SK-N-SH (cell line): ENCODE measurements at regions not wholly inside any gene's neighbourhood (a gene's known extent, or its start where the extent isn't known, plus 50 kb on each side); places are given as distances from the start of the nearest gene placed in this dataset.

Source experiments
- CTCF ChIA-PET: fragments of 300-600, 350-600 bp; formaldehyde crosslinking; extraction: SDS; loops from one replicate; lab custom pipeline; 2021; lab: Yijun Ruan, JAX
- POLR2A ChIA-PET: fragments of 350-600 bp; sonication (Branson Sonifier 250); formaldehyde crosslinking; extraction: SDS; loops from one replicate; lab custom pipeline; 2020; ENCODE audit warnings: antibody characterized with exemption, inconsistent platforms; lab: Yijun Ruan, JAX
- DNase-seq: peaks from one replicate; pipeline ENCODE4 v3.0.0; 2012
- H2AFZ ChIP-seq: fragments of 200-600 bp; sonication (generic); 2 replicates; pipeline ENCODE4 v1.8.1; 2016; ENCODE audit warnings: antibody characterized with exemption, mild to moderate bottlenecking, low read depth
- H3F3A ChIP-seq: fragments of 200-600 bp; sonication (generic); replicated peaks from 2 replicates; pipeline ENCODE3; 2016; ENCODE audit warnings: antibody characterized with exemption, mild to moderate bottlenecking; ENCODE audit not compliant: insufficient read depth
- H3K27ac ChIP-seq, 2 experiments: fragments of 200-500 bp in 1 of 2; fragments of 200-600 bp in 1 of 2; sonication (Bioruptor generic) in 1 of 2; sonication (generic), shearing (Covaris generic) in 1 of 2; 2 replicates each; pipeline versions ENCODE4 v1.5.1 to v1.6.1; 2014 to 2016; ENCODE audit warnings: low read depth in 2 of 2, inconsistent platforms in 1 of 2, low read length in 1 of 2, mild to moderate bottlenecking in 1 of 2, mixed read lengths in 1 of 2
- H3K27me3 ChIP-seq: fragments of 200-600 bp; sonication (generic), shearing (Covaris generic); 2 replicates; pipeline ENCODE4 v1.6.1; 2016; ENCODE audit warnings: mixed run types; ENCODE audit not compliant: insufficient read depth
- H3K36me3 ChIP-seq, 2 experiments: fragments of 200-500 bp in 1 of 2; fragments of 200-600 bp in 1 of 2; sonication (Bioruptor generic) in 1 of 2; sonication (generic) in 1 of 2; replicated peaks in 1 of 2; 2 replicates each; pipeline versions ENCODE3 to v1.5.1; 2014 to 2016; ENCODE audit warnings: low read length in 1 of 2, mild to moderate bottlenecking in 1 of 2; ENCODE audit not compliant: insufficient read depth in 2 of 2, control insufficient read depth in 1 of 2
- H3K4me1 ChIP-seq, 2 experiments: fragments of 200-500 bp in 1 of 2; fragments of 200-600 bp in 1 of 2; sonication (Bioruptor generic) in 1 of 2; sonication (generic), shearing (Covaris generic) in 1 of 2; 2 replicates each; pipeline versions ENCODE4 v1.5.1 to v1.6.1; 2014 to 2016; ENCODE audit warnings: low read depth in 1 of 2, low read length in 1 of 2, mixed run types in 1 of 2; ENCODE audit not compliant: insufficient read depth in 2 of 2, control insufficient read depth in 1 of 2
- H3K4me2 ChIP-seq: fragments of 200-600 bp; sonication (generic), shearing (Covaris generic); 2 replicates; pipeline ENCODE4 v1.6.1; 2017; ENCODE audit warnings: mixed run types
- H3K4me3 ChIP-seq, 2 experiments: fragments of 200-500 bp in 1 of 2; fragments of 200-600 bp in 1 of 2; sonication (Bioruptor generic) in 1 of 2; sonication (generic), shearing (Covaris generic) in 1 of 2; 2 replicates each; pipeline versions ENCODE4 v1.5.1 to v1.8.1; 2014 to 2016; ENCODE audit warnings: low read depth in 2 of 2, inconsistent platforms in 1 of 2, low read length in 1 of 2, mild to moderate bottlenecking in 1 of 2, mixed read lengths in 1 of 2, moderate library complexity in 1 of 2
- H3K79me2 ChIP-seq: fragments of 200-600 bp; sonication (generic); 2 replicates; pipeline ENCODE4 v1.8.1; 2017; ENCODE audit warnings: mild to moderate bottlenecking; ENCODE audit not compliant: insufficient read depth
- H3K9ac ChIP-seq: fragments of 200-600 bp; sonication (generic); 2 replicates; pipeline ENCODE4 v1.6.1; 2017; ENCODE audit warnings: mixed run types
- H3K9me2 ChIP-seq: fragments of 200-600 bp; sonication (generic); 2 replicates; pipeline ENCODE4 v1.6.1; 2017; ENCODE audit warnings: mixed run types
- H3K9me3 ChIP-seq: fragments of 200-600 bp; sonication (generic); 2 replicates; pipeline ENCODE4 v1.6.1; 2017; ENCODE audit warnings: mixed run types, mild to moderate bottlenecking, moderate library complexity
- H4K20me1 ChIP-seq: fragments of 200-600 bp; sonication (generic); 2 replicates; pipeline ENCODE4 v1.6.1; 2017; ENCODE audit warnings: mild to moderate bottlenecking, mixed run types; ENCODE audit not compliant: insufficient read depth
- CHD2 ChIP-seq: fragments of 150-350 bp; IDR thresholded peaks from 2 replicates; pipeline ENCODE4 v1.6.1; 2018; ENCODE audit warnings: low read length; ENCODE audit not compliant: partially characterized antibody
- EP300 ChIP-seq, 2 experiments: IDR thresholded peaks; 2 replicates each; pipeline versions ENCODE4 v1.4.0 to v1.6.1; 2012; ENCODE audit warnings: borderline replicate concordance in 1 of 2, low read depth in 1 of 2, low read length in 1 of 2
- EZH2phosphoT487 ChIP-seq: fragments of 200-600 bp; sonication (generic); IDR thresholded peaks from 2 replicates; pipeline ENCODE4 v1.6.1; 2017; ENCODE audit warnings: low read depth, mixed run types, mild to moderate bottlenecking, antibody characterized with exemption, moderate library complexity, borderline replicate concordance
- FOXJ3 ChIP-seq: sonication (generic); formaldehyde crosslinking; IDR thresholded peaks from 2 replicates; pipeline ENCODE4 v1.5.1; 2020; ENCODE audit warnings: mild to moderate bottlenecking, missing genetic modification reagents
- GATA2 ChIP-seq: sonication (generic); formaldehyde crosslinking; IDR thresholded peaks from 2 replicates; pipeline ENCODE4 v1.5.0; 2020; ENCODE audit warnings: mild to moderate bottlenecking, missing genetic modification reagents
- IRF3 ChIP-seq: fragments of 150-350 bp; IDR thresholded peaks from 2 replicates; pipeline ENCODE4 v1.6.1; 2016; ENCODE audit warnings: mild to moderate bottlenecking, low read depth, low read length
- MEF2A ChIP-seq: IDR thresholded peaks from 2 replicates; pipeline ENCODE4 v1.4.0; 2012; ENCODE audit warnings: low read depth, borderline replicate concordance
- MXI1 ChIP-seq: IDR thresholded peaks from 2 replicates; pipeline ENCODE4 v1.6.1; 2012; ENCODE audit warnings: mild to moderate bottlenecking, low read depth, low read length, improper control_type of control experiment
- NRF1 ChIP-seq: IDR thresholded peaks from 2 replicates; pipeline ENCODE4 v1.6.1; 2012; ENCODE audit warnings: low read depth, mild to moderate bottlenecking, low read length
- PBX3 ChIP-seq: IDR thresholded peaks from 2 replicates; pipeline ENCODE4; 2012
- RFX5 ChIP-seq: IDR thresholded peaks from 2 replicates; pipeline ENCODE4 v1.6.1; 2012; ENCODE audit warnings: mild to moderate bottlenecking, improper control_type of control experiment, low read length
- RXRA ChIP-seq: IDR thresholded peaks from 2 replicates; pipeline ENCODE4 v1.4.0; 2012; ENCODE audit warnings: low read depth, mild to moderate bottlenecking, borderline replicate concordance
- SIN3A ChIP-seq: IDR thresholded peaks from 2 replicates; pipeline ENCODE4 v1.6.1; 2012; ENCODE audit warnings: low read depth, mild to moderate bottlenecking, low read length, moderate library complexity, borderline replicate concordance
- SMC3 ChIP-seq: IDR thresholded peaks from 2 replicates; pipeline ENCODE4 v1.6.1; 2012; ENCODE audit warnings: low read depth, low read length, improper control_type of control experiment
- TAF1 ChIP-seq: IDR thresholded peaks from 2 replicates; pipeline ENCODE4 v1.6.1; 2012; ENCODE audit warnings: low read depth, mild to moderate bottlenecking, low read length, moderate library complexity, borderline replicate concordance
- USF1 ChIP-seq: IDR thresholded peaks from 2 replicates; pipeline ENCODE4 v1.4.0; 2012; ENCODE audit warnings: low read depth, borderline replicate concordance
- USF2 ChIP-seq: fragments of 150-350 bp; IDR thresholded peaks from 2 replicates; pipeline ENCODE4 v1.6.1; 2017; ENCODE audit warnings: antibody characterized with exemption, low read length, low read depth, borderline replicate concordance
- WGBS: methylation state at CpG from one replicate; pipeline ENCODE4 v1.1.6; 2017; ENCODE audit warnings: low lambda C conversion rate; 5-methylcytosine and 5-hydroxymethylcytosine counted together

GRCh38 chr12:63416788-63417187, 251.5 kb downstream of the DPY19L2 start:
- no peak for DNase-seq
- ChIA-PET POLR2A (no interaction called here), CTCF (no interaction called here)
- Histone ChIP-seq H3K79me2 (no peaks in the 10 kb centered on the region), H3K36me3 (no peaks in the 10 kb centered on the region), H4K20me1 (no peaks in the 10 kb centered on the region), H2AFZ (no peak overlapping the region), H3K27me3 (no peaks in the 10 kb centered on the region), H3K4me2 (no peak overlapping the region), H3K27ac (no peak overlapping the region), H3K9me3 (no peaks in the 10 kb centered on the region), H3K4me1 (no peaks in the 10 kb centered on the region), H3F3A (no peaks in the 10 kb centered on the region), H3K4me3 (no peak overlapping the region), H3K9me2 (no peaks in the 10 kb centered on the region), H3K9ac (no peak overlapping the region)
- TF ChIP-seq TAF1 = no peak
- no peak for TF ChIP-seq NRF1
- no peak for TF ChIP-seq CHD2
- TF ChIP-seq FOXJ3 (CRISPR knock-in tag) = no peak
- TF ChIP-seq SIN3A = no peak
- no peak for TF ChIP-seq MXI1
- no peak for TF ChIP-seq PBX3
- TF ChIP-seq IRF3 = no peak
- no peak for TF ChIP-seq RXRA
- TF ChIP-seq USF2 = no peak
- no peak for TF ChIP-seq SMC3
- no peak for TF ChIP-seq RFX5
- TF ChIP-seq EP300 (IDR thresholded peaks at IDR 0.05; ENCODE audit: borderline replicate concordance in 1 of 2, low read depth in 1 of 2, low read length in 1 of 2) = no peak
- no peak for TF ChIP-seq USF1
- no peak for TF ChIP-seq GATA2 (CRISPR knock-in tag)
- no peak for TF ChIP-seq MEF2A

- Histone ChIP-seq H3K4me1 (no peaks in the 10 kb centered on the region; a peak in 1 of 4 replicates), H3F3A (no peaks in the 10 kb centered on the region), H3K27me3 (no peaks in the 10 kb centered on the region), H3K9ac (no peak overlapping the region), H4K20me1 (no peaks in the 10 kb centered on the region), H2AFZ (no peak overlapping the region), H3K36me3 (no peaks in the 10 kb centered on the region), H3K9me2 (no peaks in the 10 kb centered on the region), H3K9me3 (no peaks in the 10 kb centered on the region), H3K27ac (no peak overlapping the region), H3K4me2 (no peak overlapping the region), H3K4me3 (no peak overlapping the region), H3K79me2 (no peaks in the 10 kb centered on the region)
- DNase-seq = no peak
- TF ChIP-seq SMC3 (no peak), USF1 (no peak), EZH2phosphoT487 (no peak)
- 20% methylated on average over 13 of the region's 13 CpGs for WGBS
- ChIA-PET POLR2A (no interaction called here), CTCF (no interaction called here)
Measured at GRCh38 chr12:63415357-63415756, 252.9 kb downstream of the DPY19L2 start.
